K562 (cell line): ENCODE measurements at regions not wholly inside any gene's neighbourhood (a gene's known extent, or its start where the extent isn't known, plus 50 kb on each side); places are given as distances from the start of the nearest gene placed in this dataset.

Experiments used
- ATAC-seq: fragments of 200-7000 bp; cut with Tn5 transposase; 3 replicates; pipeline ENCODE4 v1.9.1; 2020; ENCODE audit warnings: moderate library complexity
- BruUV-seq: library from RNA; stranded (reverse); fragments of 400-500 nt; replicated peaks from 2 replicates; lab custom pipeline; 2021; lab: Mats Ljungman, UMichigan
- CTCF ChIA-PET: fragments of 300-600 bp; formaldehyde crosslinking; extraction: SDS; loops from one replicate; lab custom pipeline; 2021; ENCODE audit warnings: low intra/inter-chr PET ratio; lab: Yijun Ruan, JAX
- POLR2A ChIA-PET: fragments of 300-600, 350-650 bp; sonication (Branson Sonifier 250); formaldehyde crosslinking; extraction: SDS; loops from one replicate; lab custom pipeline; 2021; ENCODE audit warnings: antibody characterized with exemption, inconsistent platforms; lab: Yijun Ruan, JAX
- DNase-seq, 4 experiments: peaks; one replicate each; pipeline versions ENCODE4 v3.0.0 to v3.0.0-alpha.2; 2011 to 2018; ENCODE audit warnings: low spot score in 3 of 4, mixed read lengths in 3 of 4; ENCODE audit errors: extremely low read depth in 1 of 4
- FAIRE-seq: peaks from 2 replicates; lab custom pipeline; 2011; peaks lifted over from hg19 to GRCh38; lab: Jason Lieb, UNC
- H2AFZ ChIP-seq: 2 replicates; pipeline ENCODE4 v1.6.0; 2011; ENCODE audit warnings: low read depth, low read length, control low read depth, inconsistent platforms
- H3K27ac ChIP-seq: fragments of 200-600 bp; 3 replicates; pipeline ENCODE4 v1.8.0; 2011; ENCODE audit warnings: low read depth, mild to moderate bottlenecking, control low read depth, inconsistent platforms, low read length, moderate library complexity, mixed read lengths; ENCODE audit errors: extremely low read depth
- H3K27me3 ChIP-seq, 2 experiments: fragments of 300-600 bp in 1 of 2; 2 replicates in 1 of 2; 3 replicates in 1 of 2; pipeline versions ENCODE4 v1.6.0 to v1.8.0; 2011; ENCODE audit warnings: inconsistent platforms in 2 of 2, low read length in 2 of 2, mild to moderate bottlenecking in 1 of 2, mixed read lengths in 1 of 2, moderate library complexity in 1 of 2; ENCODE audit not compliant: control insufficient read depth in 2 of 2, insufficient read depth in 2 of 2
- H3K36me3 ChIP-seq: fragments of 300-600 bp; 3 replicates; pipeline ENCODE4 v1.8.0; 2011; ENCODE audit warnings: mild to moderate bottlenecking, low read length, inconsistent platforms; ENCODE audit not compliant: control insufficient read depth, insufficient read depth
- H3K4me1 ChIP-seq, 2 experiments: fragments of 200-600 bp in 1 of 2; replicated peaks in 1 of 2; 2 replicates in 1 of 2; 3 replicates in 1 of 2; pipeline versions ENCODE4 v1.5.1 to v1.8.0; 2011; ENCODE audit warnings: inconsistent platforms in 2 of 2, low read length in 2 of 2, mild to moderate bottlenecking in 1 of 2, mixed read lengths in 1 of 2, moderate library complexity in 1 of 2; ENCODE audit not compliant: control insufficient read depth in 2 of 2, insufficient read depth in 2 of 2
- H3K4me2 ChIP-seq: 2 replicates; pipeline ENCODE4 v1.6.1; 2011; ENCODE audit warnings: low read length, control low read depth, inconsistent platforms, mixed read lengths; ENCODE audit not compliant: insufficient read depth
- H3K4me3 ChIP-seq: fragments of 200-600 bp; sonication (generic), shearing (Covaris generic); 2 replicates; pipeline ENCODE4 v1.5.1; 2016; ENCODE audit warnings: control low read depth, inconsistent platforms
- H3K79me2 ChIP-seq: fragments of 200-600 bp; 3 replicates; pipeline ENCODE4 v1.8.0; 2011; ENCODE audit warnings: low read length, inconsistent platforms; ENCODE audit not compliant: control insufficient read depth, insufficient read depth
- H3K9ac ChIP-seq, 2 experiments: 2 replicates each; pipeline versions ENCODE4 v1.6.0 to v1.6.1; 2011; ENCODE audit warnings: low read depth in 2 of 2, low read length in 2 of 2, control low read depth in 1 of 2, inconsistent platforms in 1 of 2, mild to moderate bottlenecking in 1 of 2, mixed read lengths in 1 of 2; ENCODE audit not compliant: insufficient read depth in 1 of 2
- H3K9me1 ChIP-seq: one replicate; pipeline ENCODE4 v1.6.0; 2011; ENCODE audit warnings: inconsistent platforms, mild to moderate bottlenecking, low read length, moderate library complexity; ENCODE audit not compliant: control insufficient read depth, insufficient read depth
- H3K9me3 ChIP-seq: replicated peaks from 2 replicates; pipeline ENCODE4 v1.5.1; 2011; ENCODE audit warnings: low read depth, low read length, inconsistent platforms; ENCODE audit not compliant: control insufficient read depth, insufficient read depth
- H4K20me1 ChIP-seq: replicated peaks from 2 replicates; pipeline ENCODE4 v1.6.1; 2011; ENCODE audit warnings: low read length, inconsistent platforms, mixed read lengths; ENCODE audit not compliant: control insufficient read depth, insufficient read depth
- ATF3 ChIP-seq, 2 experiments: fragments of 450-650 bp in 1 of 2; sonication (generic) in 1 of 2; formaldehyde crosslinking in 1 of 2; IDR thresholded peaks in 1 of 2; conservative IDR thresholded peaks in 1 of 2; 2 replicates each; pipeline versions ENCODE4 v1.6.1 to v1.8.1; 2016 to 2023; ENCODE audit warnings: mild to moderate bottlenecking in 2 of 2, moderate library complexity in 2 of 2, inconsistent platforms in 1 of 2, missing genetic modification reagents in 1 of 2
- CTBP1 ChIP-seq: fragments of 450-650 bp; IDR thresholded peaks from 2 replicates; pipeline ENCODE4 v1.6.1; 2016; ENCODE audit warnings: borderline replicate concordance
- DMBX1 ChIP-seq: fragments of 250-450 bp; sonication (Bioruptor Pico); IDR thresholded peaks from 2 replicates; pipeline ENCODE4 v1.8.0; 2022; ENCODE audit warnings: inconsistent platforms, mild to moderate bottlenecking, moderate library complexity, borderline replicate concordance
- EP300 ChIP-seq: IDR thresholded peaks from 2 replicates; pipeline ENCODE4 v1.6.1; 2012; ENCODE audit warnings: low read length, improper control_type of control experiment
- ETV1 ChIP-seq: fragments of 450-650 bp; conservative IDR thresholded peaks from 2 replicates; pipeline ENCODE4 v1.6.1; 2016; ENCODE audit warnings: missing genetic modification characterization, control low read depth, low read depth, missing compliant biosample characterization
- ETV5 ChIP-seq: sonication (generic); formaldehyde crosslinking; IDR thresholded peaks from 2 replicates; pipeline ENCODE4 v1.4.0; 2020; ENCODE audit warnings: low read depth, mild to moderate bottlenecking, missing genetic modification reagents
- MNT ChIP-seq, 2 experiments: fragments of 450-650 bp; conservative IDR thresholded peaks; 2 replicates each; pipeline ENCODE4 v1.6.1; 2017; ENCODE audit warnings: mild to moderate bottlenecking in 2 of 2, moderate library complexity in 2 of 2
- POLR2AphosphoS2 ChIP-seq: IDR thresholded peaks from 2 replicates; pipeline ENCODE4 v1.6.1; 2012; ENCODE audit warnings: low read length, improper control_type of control experiment
- RBFOX2 ChIP-seq: fragments of 200-400 bp; formaldehyde crosslinking; IDR thresholded peaks from 2 replicates; pipeline ENCODE4 v1.6.1; 2017; ENCODE audit warnings: low read depth, mild to moderate bottlenecking, low read length, moderate library complexity
- TCF3 ChIP-seq: sonication (generic); formaldehyde crosslinking; IDR thresholded peaks from 2 replicates; pipeline ENCODE4 v1.4.0; 2020; ENCODE audit warnings: mild to moderate bottlenecking, missing genetic modification reagents
- ZBTB1 ChIP-seq: sonication (generic); formaldehyde crosslinking; IDR thresholded peaks from 2 replicates; pipeline ENCODE4 v1.8.1; 2023; ENCODE audit warnings: missing genetic modification reagents, low read depth, mild to moderate bottlenecking, borderline replicate concordance
- ZC3H4 ChIP-seq: sonication (generic); formaldehyde crosslinking; IDR thresholded peaks from 2 replicates; pipeline ENCODE4 v1.9.0; 2021; ENCODE audit warnings: missing genetic modification reagents, borderline replicate concordance
- ZNF830 ChIP-seq: fragments of 250-450 bp; sonication (Bioruptor Pico); IDR thresholded peaks from 2 replicates; pipeline ENCODE4 v1.5.0; 2021; ENCODE audit warnings: mild to moderate bottlenecking
- WGBS: fragments of 100-300 bp; shearing (Covaris generic); methylation state at CpG from one replicate; pipeline ENCODE4 v1.1.6; 2016; ENCODE audit warnings: low coverage, mixed read lengths; ENCODE audit not compliant: insufficient coverage; ENCODE audit errors: missing lambda C conversion rate; 5-methylcytosine and 5-hydroxymethylcytosine counted together
- in situ Hi-C: fragments of 300-500 bp; cut with MboI; formaldehyde crosslinking; loops from 4 replicates; pipeline ENCODE4 v1.15.0; 2018; ENCODE audit warnings: inconsistent platforms, mixed read lengths
- intact Hi-C: fragments of 100-400 bp; cut with micrococcal nuclease; formaldehyde crosslinking; loops from 2 replicates; pipeline ENCODE4 v1.14.2; 2022

- ATAC-seq, result peak; percentile 36
- H3K9me3 ChIP-seq, result no peaks in the 10 kb centered on the region
- intact Hi-C loops (loop anchor here (10.0 kb wide), 1 partner anchor 448 kb away; no protein-coding TSS in a partner anchor), in situ Hi-C loops (loop anchor here (10.0 kb wide), 1 partner anchor 158 kb away; no protein-coding TSS in a partner anchor)
- ChIA-PET POLR2A (interaction anchor here (0.9 to 1.0 kb wide), 3 partner anchors 15 to 168 kb away, joined by 3 read pairs; no protein-coding TSS in a partner anchor), CTCF (no interaction called here)
- FAIRE-seq, result no peak
- no peaks in the 10 kb centered on the region for H3K36me3 ChIP-seq
- 35% methylated on average over 7 of the region's 13 CpGs for WGBS
- no peaks in the 10 kb centered on the region for H4K20me1 ChIP-seq
- H3K27ac ChIP-seq, result peak overlapping the region; percentile 52; the same call in 1 of the 3 replicates
- BruUV-seq, result no TSS peak
- DNase-seq, result peak; percentile 35 to 58 (median 49)
- H3K4me1 ChIP-seq, result peaks cover 15 to 36% of the 10 kb centered on the region in 2 experiments; a peak in 4 of 5 replicates
- peak overlapping the region; percentile 18; the same call in 1 of the 2 replicates for H3K4me2 ChIP-seq
- H3K27me3 ChIP-seq, result no peaks in the 10 kb centered on the region
- no peaks in the 10 kb centered on the region for H3K9me1 ChIP-seq
- no peak overlapping the region for H3K9ac ChIP-seq
- no peaks in the 10 kb centered on the region for H3K79me2 ChIP-seq
- no peak overlapping the region for H3K4me3 ChIP-seq
- peak overlapping the region; percentile 71 for H2AFZ ChIP-seq
- TF ChIP-seq MNT (conservative IDR thresholded peaks at IDR 0.05), result 0 out of 4 replicates have a peak, but pooled peaks of 1 of the 2 experiments have one; percentile 29
- TF ChIP-seq ZC3H4 (CRISPR knock-in tag), result no peak
- TF ChIP-seq DMBX1 (CRISPR knock-in tag), result 0 out of 2 replicates have a peak, but pooled peaks have one; percentile 4
- TF ChIP-seq RBFOX2, result peak; percentile 50; the same call in 1 of the 2 replicates
- peak; percentile 63 for TF ChIP-seq EP300
- TF ChIP-seq ATF3 (IDR thresholded peaks at IDR 0.05), result peak; percentile 60
- no peak for TF ChIP-seq ATF3 (CRISPR knock-in tag; conservative IDR thresholded peaks at IDR 0.05)
- 0 out of 2 replicates have a peak, but pooled peaks have one; percentile 27 for TF ChIP-seq CTBP1
- TF ChIP-seq ZNF830, result no peak
- peak; percentile 53; the same call in 1 of the 2 replicates for TF ChIP-seq ETV1
- TF ChIP-seq POLR2AphosphoS2, result no peak
- no peak for TF ChIP-seq TCF3 (CRISPR knock-in tag)
- TF ChIP-seq ETV5, result peak; percentile 82
- no peak for TF ChIP-seq ZBTB1
Measured at GRCh38 chrX:40262157-40263013, 164.6 kb upstream of the BCOR start.
